Esophagus squamous epithelium (tissue), 4 donors: ENCODE measurements at regions not wholly inside any gene's neighbourhood (a gene's known extent, or its start where the extent isn't known, plus 50 kb on each side); places are given as distances from the start of the nearest gene placed in this dataset.

ENCODE experiments used
- CTCF ChIP-seq, 6 experiments: fragments of 450-650 bp in 4 of 6; fragments of 200-600 bp in 2 of 6; sonication (generic) in 2 of 6; IDR thresholded peaks; one replicate each; pipeline ENCODE4 v1.5.1; 2016 to 2019; ENCODE audit warnings: antibody characterized with exemption in 6 of 6, mild to moderate bottlenecking in 4 of 6, moderate library complexity in 4 of 6
- POLR2A ChIP-seq, 4 donors: fragments of 450-650 bp; IDR thresholded peaks; one replicate each; pipeline ENCODE4 v1.6.1; 2017; ENCODE audit warnings: antibody characterized with exemption in 4 of 4, mild to moderate bottlenecking in 4 of 4, moderate library complexity in 3 of 4

- TF ChIP-seq POLR2A (IDR thresholded peaks at IDR 0.05), result no peak
- no peak for TF ChIP-seq CTCF (IDR thresholded peaks at IDR 0.05)
Measured at GRCh38 chr13:74784959-74785358, 650.8 kb upstream of the KLF12 start.
